NCI-H2081 (cell line): ENCODE measurements at regions not wholly inside any gene's neighbourhood (a gene's known extent, or its start where the extent isn't known, plus 50 kb on each side); places are given as distances from the start of the nearest gene placed in this dataset.

Experiments
- DNase-seq, 2 experiments: peaks; one replicate each; lab custom pipeline; 2025; lab: John Stamatoyannopoulos, UW

DNA sequence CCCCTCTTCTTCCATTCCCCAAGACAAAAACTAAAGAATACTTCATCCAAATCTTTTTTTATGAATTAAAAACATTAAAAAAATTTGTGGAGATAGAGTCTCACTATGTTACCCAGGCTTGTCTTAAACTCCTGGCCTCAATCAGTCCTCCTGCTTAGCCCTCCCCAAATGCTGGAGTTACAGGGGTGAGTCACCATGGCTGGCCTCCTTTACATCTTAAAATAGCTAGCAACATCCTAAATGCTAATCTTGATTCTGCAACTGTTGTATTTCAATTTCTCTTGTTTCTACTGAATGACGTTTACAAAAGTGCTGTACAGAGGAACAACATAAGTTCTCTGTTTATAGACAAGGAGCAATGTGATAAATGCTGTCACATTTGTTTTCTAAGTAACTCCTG, 483.5 kb downstream of the ADGRL2 start:
- no peak for DNase-seq

DNA sequence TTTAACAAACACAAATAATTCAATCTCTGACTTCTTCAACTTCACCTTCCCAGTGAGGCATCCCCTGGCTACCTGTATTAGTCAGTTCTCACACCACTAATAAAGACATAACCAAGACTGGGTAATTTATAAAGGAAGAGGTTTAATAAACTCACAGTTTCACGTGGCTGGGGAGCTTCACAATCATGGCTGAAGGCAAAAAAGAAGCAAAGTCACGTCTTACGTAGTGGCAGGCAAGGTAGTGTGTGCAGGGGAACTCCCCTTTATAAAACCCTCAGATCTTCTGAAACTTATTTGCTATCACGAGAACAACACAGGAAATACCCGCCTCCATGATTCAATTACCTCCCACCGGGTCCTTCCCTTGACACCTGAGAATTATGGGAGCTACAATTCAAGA, 478.5 kb downstream of the ADGRL2 start:
- no peak for DNase-seq

DNA sequence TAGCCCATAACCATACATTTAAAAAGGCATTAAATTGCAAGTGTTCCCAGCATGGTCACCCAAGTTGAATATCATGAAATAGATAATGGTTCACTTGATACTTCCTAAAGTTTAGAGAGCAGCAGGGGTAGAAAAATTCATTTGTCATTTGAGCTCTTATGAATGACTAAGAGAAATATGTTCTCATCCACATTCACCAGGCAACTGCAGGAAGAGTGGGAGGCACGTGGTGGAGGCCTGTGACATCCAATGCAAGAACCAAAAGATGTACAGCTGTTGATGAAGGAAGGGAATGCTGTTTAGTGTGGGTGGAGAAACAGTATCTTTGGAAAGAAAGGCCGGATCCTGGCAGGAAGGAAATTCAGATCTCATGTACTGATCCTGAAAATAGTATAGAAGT, 473.1 kb downstream of the ADGRL2 start:
- DNase-seq: no peak

DNA sequence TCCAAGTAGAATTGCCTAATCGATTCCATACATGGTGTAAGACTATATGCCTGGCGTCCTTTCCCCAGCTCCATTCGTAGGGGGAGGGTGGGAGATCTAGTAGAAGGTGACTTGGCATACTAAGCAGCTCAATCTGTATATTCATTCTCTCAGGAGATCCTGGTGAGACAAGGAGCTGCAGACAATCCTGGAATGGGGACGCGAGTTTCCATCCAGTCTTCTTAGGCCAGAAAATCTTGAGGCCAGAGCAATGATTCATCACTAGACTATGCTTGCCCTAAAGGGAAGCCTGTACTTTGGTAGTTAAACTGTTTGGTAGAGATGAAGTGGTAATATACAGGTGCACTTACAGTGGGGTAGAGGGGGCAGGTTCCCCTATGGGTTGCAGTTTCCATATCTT, 468.7 kb downstream of the ADGRL2 start:
- DNase-seq: no peak

DNA sequence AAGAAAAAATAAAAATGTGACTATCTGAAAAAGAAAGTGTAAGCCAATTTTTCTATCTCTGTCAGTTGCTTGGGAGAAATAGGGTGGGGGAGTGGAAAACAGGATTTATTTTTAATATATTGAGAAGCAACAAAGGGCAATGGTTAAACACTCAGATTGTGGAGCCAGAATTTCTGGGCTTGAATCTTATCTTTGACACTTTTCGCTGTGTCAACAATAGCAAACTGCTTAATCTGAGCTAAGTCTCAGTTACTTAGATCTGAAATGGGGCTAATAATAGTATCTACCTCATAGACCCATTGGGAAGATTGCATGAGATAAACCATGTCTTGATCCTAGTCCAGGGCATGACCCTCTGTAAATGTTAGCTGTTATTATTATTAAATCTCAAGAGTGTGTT, 468.1 kb downstream of the ADGRL2 start:
- DNase-seq: no peak

DNA sequence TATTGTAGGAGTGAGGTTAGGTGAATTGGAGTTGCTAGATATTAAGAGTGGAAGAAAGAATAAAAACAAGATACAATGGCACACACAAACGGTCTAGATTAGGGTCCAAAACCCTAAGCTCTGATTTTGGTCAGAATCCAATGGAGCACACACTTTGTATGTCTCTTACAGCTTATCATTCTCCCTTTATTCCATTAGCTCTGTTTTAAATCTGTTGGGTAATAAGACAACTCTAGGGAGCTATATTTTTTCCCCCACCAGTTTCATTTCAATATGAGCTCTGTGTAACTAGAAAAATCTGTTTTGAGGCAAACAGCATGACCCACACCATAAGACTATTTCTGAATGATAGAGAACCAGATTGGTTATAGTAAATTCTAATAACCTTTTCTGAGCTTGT, 465.6 kb downstream of the ADGRL2 start:
- DNase-seq: no peak

DNA sequence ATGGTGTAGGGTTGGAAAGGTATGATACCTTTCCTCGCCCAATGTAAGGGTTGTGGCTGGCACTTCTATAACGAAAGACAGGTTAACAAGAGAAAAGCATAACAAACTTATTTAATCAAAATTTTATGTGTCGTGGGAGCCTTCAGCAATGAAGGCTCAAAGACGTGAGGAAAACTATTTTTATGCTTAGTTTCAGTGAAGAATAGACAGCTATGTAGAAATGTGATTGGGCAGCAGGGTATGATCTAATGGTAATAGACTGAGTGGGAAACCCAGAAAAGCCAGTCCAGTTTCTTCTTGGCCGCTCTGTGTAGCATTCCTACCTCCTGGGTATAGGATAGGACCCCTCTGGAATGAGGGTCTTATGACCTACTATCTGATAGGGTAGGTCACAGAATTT, 464.7 kb downstream of the ADGRL2 start:
- DNase-seq: no peak

DNA sequence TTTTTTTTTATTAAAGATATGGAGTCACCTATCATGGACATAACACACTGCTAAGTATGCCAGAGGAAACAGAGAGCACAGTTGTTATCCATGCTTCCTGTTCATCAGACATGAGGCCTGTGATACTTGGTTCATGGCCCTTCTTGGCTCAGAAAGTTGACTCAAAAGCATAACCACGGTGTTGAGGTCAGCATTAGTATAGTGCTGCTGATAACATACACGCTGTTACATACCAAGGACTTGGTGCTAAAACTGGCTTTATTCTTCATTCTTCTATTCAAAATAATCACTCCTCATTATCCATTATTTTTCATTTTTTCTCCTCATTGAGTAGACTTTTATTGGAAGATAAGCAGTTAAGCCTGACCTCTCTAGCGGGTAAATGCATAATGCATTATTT, 464.1 kb downstream of the ADGRL2 start:
- DNase-seq: no peak

DNA sequence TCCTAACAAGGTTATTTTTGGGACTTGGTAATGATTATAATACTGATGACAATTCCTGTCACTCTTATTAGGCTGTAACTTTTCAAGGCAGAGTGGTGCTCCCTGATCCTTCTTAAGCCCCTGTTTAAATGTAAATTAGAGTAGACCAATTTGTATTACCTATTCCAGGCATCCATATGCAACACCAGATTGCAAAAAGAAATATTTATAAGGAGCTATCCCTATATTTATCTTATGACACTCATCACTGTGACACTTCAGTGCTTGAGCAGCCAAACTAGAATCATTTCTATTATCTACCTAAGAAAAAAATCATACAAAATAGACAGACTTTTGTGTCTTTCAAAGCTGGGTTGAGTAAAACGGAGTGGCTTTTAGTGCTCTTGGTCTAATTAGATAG, 462.7 kb downstream of the ADGRL2 start:
- no peak for DNase-seq

DNA sequence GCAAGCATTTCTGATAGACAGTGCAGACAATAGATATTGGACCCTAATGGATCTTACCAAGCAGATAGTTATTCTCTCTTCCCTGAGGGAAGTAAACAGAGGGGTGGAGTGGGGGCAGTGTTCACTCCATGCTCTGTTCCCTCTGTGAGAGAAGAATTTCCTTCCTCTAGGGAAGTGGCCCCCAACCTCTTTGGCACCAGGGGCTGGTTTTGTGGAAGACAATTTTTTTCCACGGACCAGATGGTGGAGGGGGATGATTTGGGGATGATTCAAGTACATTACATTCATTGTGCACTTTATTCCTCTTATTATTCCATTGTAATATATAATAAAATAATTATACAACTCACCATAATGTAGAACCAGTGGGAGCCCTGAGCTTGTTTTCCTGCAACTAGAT, 459.9 kb downstream of the ADGRL2 start:
- DNase-seq: peak in 1 of 2 experiments; percentile 49

DNA sequence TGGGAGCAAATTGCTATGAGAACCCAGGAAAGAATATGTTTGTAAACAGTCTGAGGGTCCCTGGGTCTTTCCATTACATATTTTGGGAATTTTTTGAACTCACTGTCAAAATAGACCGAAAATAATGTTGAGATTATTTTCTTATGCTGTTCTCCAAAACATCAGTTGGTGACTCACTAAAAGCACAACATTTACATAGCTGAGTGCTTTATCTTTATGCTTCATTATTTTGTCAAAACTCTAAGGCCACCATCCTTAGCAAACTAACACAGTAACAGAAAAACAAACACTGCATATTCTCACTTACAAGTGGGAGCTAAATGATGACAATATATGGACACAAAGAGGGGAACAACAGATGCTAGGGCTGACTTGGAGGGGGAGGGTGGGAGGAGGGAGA, 459.3 kb downstream of the ADGRL2 start:
- peak in 1 of 2 experiments; percentile 48 for DNase-seq

DNA sequence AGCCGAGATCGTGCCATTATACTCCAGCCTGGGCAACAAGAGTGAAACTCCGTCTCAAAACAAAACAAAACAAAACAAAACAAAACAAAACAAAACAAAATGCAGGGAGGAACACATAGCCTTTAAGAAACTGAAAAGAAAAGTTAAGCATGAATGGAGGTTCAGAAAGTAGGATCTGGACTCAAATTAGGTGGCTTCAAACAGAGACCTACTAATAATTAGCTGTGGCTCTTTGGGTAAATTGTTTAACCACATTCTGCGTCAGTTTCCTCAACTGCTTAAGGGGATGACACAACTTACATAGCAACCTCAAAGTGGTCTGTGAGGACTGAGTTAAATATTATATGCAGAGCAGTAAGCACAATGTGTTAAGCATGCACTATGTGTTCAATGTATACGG, 458.2 kb downstream of the ADGRL2 start:
- no peak for DNase-seq

DNA sequence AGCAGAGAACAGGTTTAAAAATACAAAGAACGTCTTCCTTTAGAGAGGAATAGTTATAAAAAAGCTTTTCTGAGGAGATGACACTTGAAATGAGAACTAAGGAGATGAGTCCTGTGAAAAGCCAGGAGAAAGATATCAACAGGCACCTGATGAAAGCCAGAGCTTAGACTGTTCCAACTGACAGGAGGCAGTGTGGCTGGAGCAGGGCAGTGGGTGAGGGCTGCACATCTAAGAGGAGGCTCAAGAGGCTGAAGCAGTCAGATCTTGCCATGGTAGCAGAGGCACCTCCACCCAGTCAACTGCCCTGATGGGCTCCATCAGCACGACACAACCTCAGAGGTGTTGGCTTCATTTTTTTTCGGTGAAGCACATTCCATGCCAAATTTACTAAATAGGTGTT, 445.3 kb downstream of the ADGRL2 start:
- DNase-seq: no peak

DNA sequence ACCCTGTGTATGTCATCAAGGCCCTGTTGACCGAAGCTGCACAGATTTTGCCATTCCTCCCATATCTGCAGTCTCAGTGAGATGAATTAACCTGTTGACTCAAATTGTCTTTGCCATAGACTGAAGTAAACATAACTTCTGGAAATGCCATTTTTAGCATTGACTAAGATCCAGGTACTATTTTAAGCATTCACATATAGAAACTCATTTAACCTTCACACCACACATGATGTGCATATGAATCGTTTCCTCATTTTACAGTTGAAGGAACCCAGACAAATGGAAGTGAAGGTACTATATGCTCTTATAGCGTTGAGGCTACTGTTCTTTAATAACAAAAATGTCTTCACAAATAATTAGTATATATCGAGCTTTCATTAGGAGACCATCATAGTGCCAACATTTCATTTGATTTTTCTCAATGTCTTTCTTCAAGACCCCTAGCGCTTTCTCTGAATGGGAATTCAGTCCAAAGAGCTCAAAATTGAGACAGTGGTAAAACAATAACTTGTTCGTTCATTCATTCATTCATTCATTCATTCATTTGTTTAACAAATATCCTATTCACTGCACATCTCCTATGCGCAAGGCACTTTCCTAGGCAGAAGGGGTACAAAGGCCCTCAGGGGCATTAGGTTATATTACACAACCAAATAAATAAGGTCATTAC, 444.7 kb downstream of the ADGRL2 start:
- no peak for DNase-seq

DNA sequence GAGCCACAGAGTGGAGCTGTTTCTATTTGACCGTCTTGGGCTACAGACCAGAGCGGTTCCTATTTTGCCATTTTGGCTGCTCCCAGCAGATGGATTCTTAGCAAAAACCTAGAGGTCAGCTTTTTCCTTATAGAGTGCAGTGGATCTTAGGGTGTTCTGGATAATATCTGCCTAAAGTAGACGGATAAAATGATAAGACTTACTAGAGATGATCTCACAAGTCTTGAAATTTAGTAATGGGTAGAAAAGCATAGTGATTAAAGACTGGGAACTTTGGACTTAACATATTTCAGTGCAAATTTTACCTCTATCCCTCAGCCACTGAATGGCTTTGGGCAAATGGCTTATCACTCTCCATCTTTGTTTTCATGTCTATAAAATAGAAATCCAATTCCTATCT, 439.8 kb downstream of the ADGRL2 start:
- no peak for DNase-seq

DNA sequence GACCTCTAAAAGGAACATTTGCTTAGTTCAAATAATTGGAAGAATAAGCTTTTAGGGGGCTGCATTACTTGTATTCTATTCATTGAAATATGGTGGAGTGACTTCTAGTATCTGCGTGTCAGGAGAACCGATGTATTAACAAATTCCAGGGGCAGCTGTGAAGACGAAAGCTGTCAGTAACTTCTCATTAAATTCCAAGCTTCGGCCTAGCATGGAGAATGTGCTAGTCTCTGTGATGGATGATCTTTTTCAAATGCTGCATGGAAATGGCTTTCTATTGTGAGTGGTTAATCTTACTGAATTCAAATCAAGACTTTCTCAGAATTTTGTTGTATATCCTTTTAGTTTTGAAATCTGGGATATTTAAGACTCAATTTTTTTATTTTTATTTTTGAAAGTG, 429.9 kb downstream of the ADGRL2 start:
- no peak for DNase-seq

DNA sequence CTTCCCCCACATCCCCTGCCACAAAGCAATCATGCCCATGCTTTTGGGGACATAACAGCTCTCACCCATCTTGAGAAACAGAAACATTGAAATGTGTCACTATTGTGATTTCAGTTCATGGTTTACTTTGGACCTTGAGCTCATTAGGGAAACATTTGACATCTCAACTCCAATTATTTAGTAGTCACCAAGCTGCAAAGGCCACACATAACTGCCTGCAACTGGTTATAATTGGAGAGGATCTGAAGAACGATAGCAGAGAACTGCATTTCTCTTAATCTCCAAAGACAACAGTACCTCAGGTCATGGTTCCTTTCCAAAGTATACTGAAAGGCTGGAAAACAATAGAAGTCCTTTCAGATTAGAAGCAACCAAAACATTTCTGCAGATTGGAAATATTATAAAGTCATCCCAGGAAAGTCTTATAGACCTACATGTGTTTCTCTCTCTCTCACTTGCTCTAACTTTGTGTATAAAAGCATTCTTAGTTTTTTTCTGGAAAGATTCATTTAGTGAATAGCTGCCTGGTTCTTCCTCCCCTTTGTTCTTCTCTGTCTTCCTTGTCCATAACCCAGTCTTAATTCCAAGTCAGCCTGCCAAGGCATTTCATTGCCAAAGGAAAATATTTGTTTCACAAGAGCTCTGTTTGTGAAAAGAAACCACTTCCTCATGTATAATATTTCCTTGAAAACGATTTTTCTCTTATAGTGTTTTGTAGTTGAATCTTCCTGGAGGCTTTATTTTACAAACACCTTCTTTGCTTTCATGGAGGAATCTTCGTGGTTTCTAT, 426.8 kb downstream of the ADGRL2 start:
- no peak for DNase-seq

DNA sequence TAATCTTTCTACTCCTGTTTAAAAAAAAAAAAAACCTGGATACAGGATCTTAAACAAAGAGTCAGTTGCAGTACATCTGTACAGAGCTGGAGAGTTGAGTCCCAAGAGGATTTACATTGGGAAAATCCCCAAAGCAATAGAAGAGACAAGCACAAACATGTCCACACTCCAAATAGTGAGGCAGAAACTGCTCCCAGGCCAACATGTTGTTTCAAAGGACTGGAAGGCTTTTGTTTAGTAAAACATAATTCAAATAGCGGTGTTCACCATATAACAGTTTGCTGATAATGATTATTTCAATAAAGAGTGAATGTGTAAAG, 425.4 kb downstream of the ADGRL2 start:
- peak in 1 of 2 experiments; percentile 52 for DNase-seq

DNA sequence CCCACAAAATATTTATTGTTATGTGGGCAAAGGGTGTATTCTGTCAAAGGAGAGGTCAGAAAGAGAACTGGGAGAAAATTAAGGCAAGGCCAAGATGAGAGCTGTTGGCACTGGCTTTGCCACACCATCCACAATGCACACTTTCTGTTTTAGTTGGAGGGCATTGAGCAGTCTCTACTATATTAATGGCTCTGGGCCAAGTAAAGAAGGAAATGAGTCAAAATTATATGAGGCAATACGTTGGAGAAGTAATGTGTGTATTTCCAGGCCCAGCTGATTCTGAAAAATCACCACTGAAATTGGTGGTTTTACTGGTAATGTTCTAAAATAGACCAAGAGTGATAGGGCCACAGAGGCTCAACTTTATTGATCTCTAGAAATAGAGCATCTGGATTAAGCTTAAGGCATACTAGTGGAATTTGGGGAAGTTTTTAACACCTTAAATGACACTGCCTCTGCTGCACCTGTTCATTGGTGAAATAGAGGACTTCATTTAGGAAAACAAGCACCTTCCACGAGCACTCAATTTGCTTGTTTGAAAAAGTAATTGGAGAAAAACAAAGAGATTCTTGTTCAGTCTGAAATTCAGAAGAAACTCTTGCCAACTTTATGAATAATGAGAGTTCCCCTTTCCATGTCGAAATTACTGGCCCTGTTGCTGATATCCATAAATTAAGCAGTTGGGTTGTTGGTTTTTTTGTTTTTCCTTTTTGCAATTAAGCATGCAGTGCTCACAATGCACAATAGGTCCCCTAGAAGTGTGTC, 424.9 kb downstream of the ADGRL2 start:
- peak in 1 of 2 experiments; percentile 62 for DNase-seq

DNA sequence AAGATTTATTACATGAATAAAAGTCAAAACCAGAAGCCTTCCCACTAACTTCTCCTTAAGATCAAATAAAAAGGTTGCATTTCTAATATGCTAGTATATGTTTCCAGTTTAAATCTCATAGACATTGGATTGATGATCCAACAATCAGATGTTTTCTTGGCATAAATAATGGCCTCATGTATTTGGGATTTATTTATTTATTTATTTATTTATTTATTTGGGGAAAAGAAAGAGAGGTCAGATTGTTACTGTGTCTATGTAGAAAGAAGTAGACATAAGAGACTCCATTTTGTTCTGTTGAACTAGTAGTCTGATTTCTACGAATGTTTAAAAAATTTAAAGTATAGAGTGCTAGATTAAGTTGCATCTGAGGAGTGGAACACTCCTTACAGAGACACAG, 422.4 kb downstream of the ADGRL2 start:
- DNase-seq: no peak

DNA sequence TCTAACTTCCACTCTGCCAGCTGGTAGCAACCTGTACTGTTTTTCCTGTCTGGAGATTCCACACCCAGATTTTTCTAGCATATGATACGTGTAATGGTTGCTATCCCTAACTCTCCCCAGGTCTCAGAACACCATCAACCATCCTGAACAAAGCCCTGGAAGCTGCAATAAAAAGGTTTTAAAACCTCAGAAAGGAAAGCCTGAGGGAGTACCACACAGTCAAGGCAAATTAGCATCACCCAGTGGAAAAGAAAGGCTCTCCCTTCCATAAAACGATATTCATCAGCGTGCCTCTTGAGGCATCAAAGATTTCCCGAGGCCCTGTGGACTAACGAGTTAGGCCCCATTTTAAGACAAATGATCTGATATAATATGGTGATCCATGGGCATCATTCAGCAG, 421.0 kb downstream of the ADGRL2 start:
- no peak for DNase-seq

DNA sequence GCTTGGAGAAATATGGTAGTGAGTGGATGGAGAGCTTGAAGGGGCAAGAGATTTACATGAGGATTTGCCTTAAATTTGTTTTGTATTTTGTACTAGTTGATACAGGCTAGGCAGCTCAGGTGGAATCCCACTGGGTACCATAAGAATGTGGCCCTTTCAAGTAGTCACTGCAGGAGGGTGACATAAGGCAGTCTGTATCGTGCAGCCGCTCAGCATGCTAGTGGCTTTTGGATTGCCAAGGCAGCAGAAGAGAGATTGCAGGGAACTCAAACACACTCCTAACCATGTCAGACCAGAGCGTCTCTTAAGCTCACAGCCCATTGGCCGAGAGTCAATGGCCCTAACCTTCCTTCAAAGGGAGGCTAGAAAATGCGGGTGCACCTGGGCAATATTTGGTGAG, 420.0 kb downstream of the ADGRL2 start:
- DNase-seq: no peak

DNA sequence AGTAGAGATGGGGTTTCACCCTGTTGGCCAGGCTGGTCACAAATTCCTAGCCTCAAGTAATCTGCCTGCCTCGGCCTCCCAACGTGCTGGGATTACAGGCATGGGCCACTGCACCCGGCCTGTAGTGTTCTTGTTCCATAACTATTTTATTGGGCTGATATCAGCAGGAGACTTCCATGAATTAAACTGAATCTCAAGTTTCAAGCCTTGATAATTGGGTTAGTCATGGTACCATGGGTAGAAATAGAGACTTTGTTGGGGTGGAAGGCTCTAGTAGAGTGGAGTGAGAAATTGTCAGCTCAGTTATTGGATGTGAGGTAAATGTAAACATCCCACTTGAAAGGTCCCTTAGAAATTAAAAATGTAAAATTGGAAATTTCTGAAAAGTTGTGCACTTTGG, 419.1 kb downstream of the ADGRL2 start:
- no peak for DNase-seq
